ENCODE measurements at regions not wholly inside any gene's neighbourhood (a gene's known extent, or its start where the extent isn't known, plus 50 kb on each side); places are given as distances from the start of the nearest gene placed in this dataset.

DNA sequence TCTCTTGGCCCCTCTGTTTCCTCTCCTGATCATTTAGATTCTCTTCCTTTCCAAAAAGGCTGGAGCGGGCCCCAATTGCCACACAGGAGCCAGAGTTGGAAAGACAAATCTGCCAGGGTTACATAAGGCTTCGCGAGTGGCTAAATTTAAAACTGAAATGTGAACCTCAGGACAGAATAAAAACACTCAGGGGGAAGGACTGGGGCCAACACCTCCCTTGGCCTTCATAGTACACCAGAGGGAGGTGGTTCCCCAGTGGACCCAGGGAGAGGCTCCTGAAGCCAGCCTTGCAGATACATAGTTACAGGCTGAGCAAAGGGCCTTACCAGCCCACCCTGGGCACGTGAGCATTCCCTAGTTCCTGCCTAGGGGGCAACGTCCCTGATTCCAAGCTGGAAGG is 150.1 kb downstream of the MN1 start:
- Histone ChIP-seq H3K23me2 (ENCODE audit: low read depth, low read length) (peaks cover 18% of the 10 kb centered on the region; the same call in 1 of the 2 replicates), H3K23ac (ENCODE audit: insufficient read length) (no peak overlapping the region), H3K36me3 (ENCODE audit: control insufficient read depth in 2 of 4, insufficient read depth in 4 of 4, low read length in 3 of 4) (no peaks in the 10 kb centered on the region), H2BK5ac (ENCODE audit: low read depth, low read length) (no peak overlapping the region), H3K4me3 (ENCODE audit: extremely low read depth in 1 of 4, insufficient read depth in 2 of 4, low read depth in 3 of 4, low read length in 4 of 4) (no peak overlapping the region), H3K4ac (replicated peaks; ENCODE audit: insufficient read length, low read depth, low read length) (no peak overlapping the region), H4K8ac (ENCODE audit: extremely low read depth, insufficient read depth, low read length) (no peak overlapping the region), H3K9ac (replicated peaks in 1 of 4; ENCODE audit: extremely low read depth in 1 of 4, low read depth in 3 of 4, low read length in 3 of 4) (no peak overlapping the region), H3K9me3 (ENCODE audit: insufficient read depth in 2 of 2, low read depth in 1 of 2, low read length in 1 of 2) (no peaks in the 10 kb centered on the region), H3K56ac (replicated peaks; ENCODE audit: insufficient read length, low read depth, low read length) (no peak overlapping the region), H3K14ac (ENCODE audit: insufficient read length) (no peak overlapping the region), H3K4me1 (replicated peaks in 1 of 4; ENCODE audit: control insufficient read depth in 3 of 4, insufficient read depth in 4 of 4, low read length in 3 of 4) (peaks cover 0 to 4% (median 1%) of the 10 kb centered on the region in 4 experiments; a peak in 2 of 7 replicates), H3K79me1 (ENCODE audit: low read depth, low read length) (no peaks in the 10 kb centered on the region), H3K27ac (ENCODE audit: low read depth, low read length) (no peak overlapping the region), H2AFZ (ENCODE audit: low read length) (no peak overlapping the region), H3K79me2 (ENCODE audit: control insufficient read depth in 1 of 2, insufficient read depth in 2 of 2, low read length in 2 of 2) (no peaks in the 10 kb centered on the region), H2BK12ac (ENCODE audit: low read depth, low read length) (no peak overlapping the region), H2AK5ac (ENCODE audit: low read depth, low read length) (no peak overlapping the region), H2BK120ac (replicated peaks; ENCODE audit: low read depth, low read length) (no peak overlapping the region), H2BK15ac (ENCODE audit: low read length) (no peak overlapping the region), H4K20me1 (replicated peaks in 1 of 2; ENCODE audit: control insufficient read depth in 1 of 2, insufficient read depth in 2 of 2, low read length in 2 of 2) (no peaks in the 10 kb centered on the region), H2BK20ac (ENCODE audit: low read length) (no peak overlapping the region), H3K18ac (ENCODE audit: extremely low read depth, low read length) (no peak overlapping the region; the same call in 1 of the 2 replicates), H4K5ac (ENCODE audit: insufficient read length, low read depth, low read length) (no peak overlapping the region), H4K91ac (replicated peaks; ENCODE audit: insufficient read length, low read length) (no peak overlapping the region), H3K4me2 (ENCODE audit: insufficient read depth in 1 of 2, low read depth in 2 of 2, low read length in 2 of 2) (no peak overlapping the region), H3K27me3 (replicated peaks in 1 of 4; ENCODE audit: control insufficient read depth in 3 of 4, extremely low read depth in 1 of 4, insufficient read depth in 3 of 4, low read length in 3 of 4) (peaks cover 0 to 5% (median 0%) of the 10 kb centered on the region in 4 experiments; a peak in 1 of 7 replicates)
- CTCF ChIA-PET (ENCODE audit: partially characterized antibody): interaction anchor here (1.0 kb wide), 1 partner anchor 27 kb away, joined by 3 read pairs; no protein-coding TSS in a partner anchor
- FAIRE-seq (no peak), DNase-seq (ENCODE audit: low read depth in 1 of 2, low spot score in 2 of 2) (no peak)
- TF ChIP-seq SIRT6 (IDR thresholded peaks at IDR 0.05; ENCODE audit: low read length): no peak
- no peak for TF ChIP-seq POLR2AphosphoS5 (IDR thresholded peaks at IDR 0.05; ENCODE audit: low read depth, low read length)
- TF ChIP-seq HDAC6 (IDR thresholded peaks at IDR 0.05; ENCODE audit: low read depth, low read length): no peak
- no peak for TF ChIP-seq NRF1 (IDR thresholded peaks at IDR 0.05; ENCODE audit: low read depth, low read length)
- TF ChIP-seq JUND (IDR thresholded peaks at IDR 0.05; ENCODE audit: low read length): no peak
- WGBS, 2 experiments (ENCODE audit: extremely low coverage in 1 of 2, insufficient coverage in 1 of 2, insufficient read length in 1 of 2, insufficient replicate concordance in 2 of 2, low coverage in 1 of 2, low lambda C conversion rate in 2 of 2, missing lambda C conversion rate in 1 of 2): 80% methylated on average over 5 of the region's 5 CpGs; no CpG with 5 or more reads in 1 of the 2 experiments
- POLR2A ChIA-PET (ENCODE audit: partially characterized antibody): interaction anchor here (0.7 kb wide), 1 partner anchor 10 kb away, joined by 3 read pairs; no protein-coding TSS in a partner anchor

Data from H1 (cell line).